ENCODE measurements at regions not wholly inside any gene's neighbourhood (a gene's known extent, or its start where the extent isn't known, plus 50 kb on each side); places are given as distances from the start of the nearest gene placed in this dataset.
"Not testable (repeated sequence)": the region's sequence is repeated elsewhere in the genome, so short reads cannot be mapped to it uniquely, and the experiment has no call there.

- DNase-seq (ENCODE audit: low read depth): not testable (repeated sequence)
These were observed 224.3 kb upstream of the ID4 start for GRCh38 chr6:19612672-19613466.

- no peak for DNase-seq (ENCODE audit: low read depth)
These were observed 223.5 kb upstream of the ID4 start for GRCh38 chr6:19613678-19614077.

GRCh38 chr6:19616022-19616421 lies 221.1 kb upstream of the ID4 start:
- DNase-seq (ENCODE audit: low read depth): no peak

GRCh38 chr6:19632230-19632629 lies 204.9 kb upstream of the ID4 start:
- no peak for DNase-seq (ENCODE audit: low read depth)

- DNase-seq (ENCODE audit: low read depth): no peak
These were observed 204.4 kb upstream of the ID4 start for GRCh38 chr6:19632786-19633185.

- DNase-seq (ENCODE audit: low read depth): no peak
These were observed 201.4 kb upstream of the ID4 start for GRCh38 chr6:19635728-19636127.

GRCh38 chr6:19637010-19637409 lies 200.2 kb upstream of the ID4 start:
- no peak for DNase-seq (ENCODE audit: low read depth)

- no peak for DNase-seq (ENCODE audit: low read depth)
These were observed 198.2 kb upstream of the ID4 start for GRCh38 chr6:19638931-19639330.

- no peak for DNase-seq (ENCODE audit: low read depth)
These were observed 193.9 kb upstream of the ID4 start for GRCh38 chr6:19643287-19643686.

- no peak for DNase-seq (ENCODE audit: low read depth)
These were observed 193.5 kb upstream of the ID4 start for GRCh38 chr6:19643713-19644112.

- DNase-seq (ENCODE audit: low read depth): no peak
These were observed 181.4 kb upstream of the ID4 start for GRCh38 chr6:19655744-19656143.

- no peak for DNase-seq (ENCODE audit: low read depth)
These were observed 176.9 kb upstream of the ID4 start for GRCh38 chr6:19660123-19660910.

GRCh38 chr6:19662911-19663310 lies 174.3 kb upstream of the ID4 start:
- no peak for DNase-seq (ENCODE audit: low read depth)

GRCh38 chr6:19663479-19663878 lies 173.7 kb upstream of the ID4 start:
- DNase-seq (ENCODE audit: low read depth): no peak

GRCh38 chr6:19664050-19664449 lies 173.1 kb upstream of the ID4 start:
- DNase-seq (ENCODE audit: low read depth): no peak

GRCh38 chr6:19664878-19665612 lies 172.1 kb upstream of the ID4 start:
- DNase-seq (ENCODE audit: low read depth): no peak

- no peak for DNase-seq (ENCODE audit: low read depth)
These were observed 171.6 kb upstream of the ID4 start for GRCh38 chr6:19665613-19665909.

GRCh38 chr6:19668710-19669109 lies 168.5 kb upstream of the ID4 start:
- DNase-seq (ENCODE audit: low read depth): no peak

GRCh38 chr6:19669206-19669605 lies 168.0 kb upstream of the ID4 start:
- no peak for DNase-seq (ENCODE audit: low read depth)

- no peak for DNase-seq (ENCODE audit: low read depth)
These were observed 154.3 kb upstream of the ID4 start for GRCh38 chr6:19682859-19683258.

GRCh38 chr6:19690325-19691075 lies 146.7 kb upstream of the ID4 start:
- DNase-seq (ENCODE audit: low read depth): no peak

GRCh38 chr6:19691465-19692167 lies 145.6 kb upstream of the ID4 start:
- DNase-seq (ENCODE audit: low read depth): no peak
